Tibial artery (tissue), 4 donors: ENCODE measurements at regions not wholly inside any gene's neighbourhood (a gene's known extent, or its start where the extent isn't known, plus 50 kb on each side); places are given as distances from the start of the nearest gene placed in this dataset.

Source experiments
- DNase-seq, 2 donors: peaks; one replicate each; pipeline ENCODE4 v3.0.0-alpha.2; 2019
- H3K27ac ChIP-seq, 2 donors: fragments of 200-600 bp; sonication (generic) in 1 of 2; 1 replicate in 1 of 2; 2 replicates in 1 of 2; pipeline ENCODE4 v1.5.1; 2018 to 2019; ENCODE audit warnings: mild to moderate bottlenecking in 1 of 2
- H3K27me3 ChIP-seq, 2 donors: fragments of 200-600 bp; sonication (generic) in 1 of 2; one replicate each; pipeline versions ENCODE4 v1.5.1 to v1.6.0; 2016 to 2019
- H3K36me3 ChIP-seq, 3 donors: fragments of 200-600 bp; sonication (generic) in 2 of 3; one replicate each; pipeline ENCODE4 v1.5.1; 2016 to 2019; ENCODE audit warnings: mild to moderate bottlenecking in 2 of 3
- H3K4me1 ChIP-seq, 4 donors: fragments of 200-600 bp; sonication (generic) in 2 of 4; 1 replicate in 3 of 4; 2 replicates in 1 of 4; pipeline ENCODE4 v1.5.1; 2016 to 2019
- H3K4me3 ChIP-seq, 2 donors: fragments of 200-600 bp; sonication (generic) in 1 of 2; 1 replicate in 1 of 2; 2 replicates in 1 of 2; pipeline ENCODE4 v1.5.1; 2018 to 2019; ENCODE audit warnings: mild to moderate bottlenecking in 2 of 2
- H3K9me3 ChIP-seq, 3 donors: fragments of 200-600 bp; sonication (generic) in 1 of 3; one replicate each; pipeline ENCODE4 v1.5.1; 2016 to 2019
- intact Hi-C: fragments of 100-400 bp; cut with DNase I; formaldehyde crosslinking; loops from one replicate; pipeline ENCODE4 v1.15.0; 2023; ENCODE audit warnings: low total_unique reads
- TF ChIP-seq, protein P1 (sequence below), 2 experiments: fragments of 200-600 bp in 1 of 2; fragments of 450-650 bp in 1 of 2; IDR thresholded peaks; one replicate each; pipeline ENCODE4 v1.5.1; 2017 to 2019; ENCODE audit warnings: antibody characterized with exemption in 2 of 2, mild to moderate bottlenecking in 1 of 2, moderate library complexity in 1 of 2

DNA sequence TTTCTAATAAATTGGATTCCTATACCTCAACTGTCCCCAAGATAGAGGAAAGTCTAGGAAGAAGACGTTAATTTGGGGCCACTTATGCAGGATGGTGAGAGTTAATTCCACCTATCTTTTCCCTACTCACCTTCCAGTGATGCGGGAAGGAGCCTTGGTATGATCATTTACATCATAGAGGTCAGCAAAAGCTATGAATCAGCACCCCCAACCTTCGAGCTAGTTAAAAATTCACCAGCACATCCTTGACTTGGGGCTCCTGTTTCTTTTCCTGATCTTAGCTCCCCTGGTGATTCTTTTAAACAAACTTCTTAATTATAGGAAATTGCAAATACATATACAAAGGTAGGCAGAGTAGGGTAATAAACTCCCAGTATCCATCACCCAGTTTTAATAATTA is 366.6 kb downstream of the SOX2 start:
- no peak overlapping the region for H3K27ac ChIP-seq
- no peaks in the 10 kb centered on the region for H3K9me3 ChIP-seq
- no peak for DNase-seq
- TF ChIP-seq, protein P1, sequence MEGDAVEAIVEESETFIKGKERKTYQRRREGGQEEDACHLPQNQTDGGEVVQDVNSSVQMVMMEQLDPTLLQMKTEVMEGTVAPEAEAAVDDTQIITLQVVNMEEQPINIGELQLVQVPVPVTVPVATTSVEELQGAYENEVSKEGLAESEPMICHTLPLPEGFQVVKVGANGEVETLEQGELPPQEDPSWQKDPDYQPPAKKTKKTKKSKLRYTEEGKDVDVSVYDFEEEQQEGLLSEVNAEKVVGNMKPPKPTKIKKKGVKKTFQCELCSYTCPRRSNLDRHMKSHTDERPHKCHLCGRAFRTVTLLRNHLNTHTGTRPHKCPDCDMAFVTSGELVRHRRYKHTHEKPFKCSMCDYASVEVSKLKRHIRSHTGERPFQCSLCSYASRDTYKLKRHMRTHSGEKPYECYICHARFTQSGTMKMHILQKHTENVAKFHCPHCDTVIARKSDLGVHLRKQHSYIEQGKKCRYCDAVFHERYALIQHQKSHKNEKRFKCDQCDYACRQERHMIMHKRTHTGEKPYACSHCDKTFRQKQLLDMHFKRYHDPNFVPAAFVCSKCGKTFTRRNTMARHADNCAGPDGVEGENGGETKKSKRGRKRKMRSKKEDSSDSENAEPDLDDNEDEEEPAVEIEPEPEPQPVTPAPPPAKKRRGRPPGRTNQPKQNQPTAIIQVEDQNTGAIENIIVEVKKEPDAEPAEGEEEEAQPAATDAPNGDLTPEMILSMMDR (IDR thresholded peaks at IDR 0.05), result no peak
- H3K4me3 ChIP-seq, result no peak overlapping the region
- no peaks in the 10 kb centered on the region for H3K27me3 ChIP-seq
- no peaks in the 10 kb centered on the region for H3K4me1 ChIP-seq
- intact Hi-C loops, result no loop called here
- no peaks in the 10 kb centered on the region for H3K36me3 ChIP-seq

DNA sequence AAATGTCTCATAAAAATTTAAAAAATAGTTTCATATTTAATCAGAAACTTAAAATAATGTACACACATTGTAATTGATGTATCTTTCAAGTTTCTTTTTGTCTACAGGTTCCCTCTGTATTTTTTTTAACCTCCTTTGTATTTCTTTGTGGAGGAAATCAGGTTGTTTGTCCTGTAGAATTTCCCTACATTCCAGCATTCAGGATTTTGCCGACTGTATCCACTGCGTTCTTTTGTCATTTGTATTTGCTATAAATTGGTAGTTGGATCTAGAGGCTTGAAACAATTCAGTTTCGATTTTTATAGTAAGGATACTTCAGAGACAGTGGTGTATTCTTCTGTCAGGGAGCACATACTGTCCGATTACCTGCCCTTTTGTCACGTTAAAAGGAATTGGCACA is 367.2 kb downstream of the SOX2 start:
- intact Hi-C loops, result no loop called here
- Histone ChIP-seq H3K4me3 (no peak overlapping the region), H3K4me1 (no peaks in the 10 kb centered on the region), H3K27ac (no peak overlapping the region), H3K36me3 (no peaks in the 10 kb centered on the region), H3K9me3 (no peaks in the 10 kb centered on the region), H3K27me3 (no peaks in the 10 kb centered on the region)
- TF ChIP-seq, protein P1 (IDR thresholded peaks at IDR 0.05), result no peak
- no peak for DNase-seq

DNA sequence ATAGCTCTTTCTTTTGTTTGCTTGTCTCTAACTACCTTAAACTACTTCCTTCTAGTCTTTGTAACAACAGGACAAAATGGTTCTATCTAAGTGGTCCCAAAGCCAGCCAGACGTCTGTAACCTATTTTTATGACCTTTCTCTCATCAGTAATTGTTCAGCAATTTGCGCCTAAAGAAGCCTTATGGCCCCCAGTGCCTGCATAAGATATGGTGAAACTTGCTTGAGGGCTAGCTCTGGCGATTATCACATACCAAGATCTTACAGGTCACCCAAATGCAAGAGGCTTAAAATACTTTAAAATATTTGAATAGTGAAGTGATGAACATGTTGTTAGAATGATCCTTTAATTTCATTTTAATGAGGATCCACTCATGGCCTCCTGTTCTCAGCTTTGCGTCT is 369.4 kb downstream of the SOX2 start:
- no peak overlapping the region for H3K4me3 ChIP-seq
- TF ChIP-seq, protein P1 (IDR thresholded peaks at IDR 0.05), result no peak
- H3K9me3 ChIP-seq, result no peaks in the 10 kb centered on the region
- H3K27ac ChIP-seq, result no peak overlapping the region
- no peaks in the 10 kb centered on the region for H3K4me1 ChIP-seq
- no peak for DNase-seq
- H3K27me3 ChIP-seq, result no peaks in the 10 kb centered on the region
- no peaks in the 10 kb centered on the region for H3K36me3 ChIP-seq
- intact Hi-C loops, result no loop called here

DNA sequence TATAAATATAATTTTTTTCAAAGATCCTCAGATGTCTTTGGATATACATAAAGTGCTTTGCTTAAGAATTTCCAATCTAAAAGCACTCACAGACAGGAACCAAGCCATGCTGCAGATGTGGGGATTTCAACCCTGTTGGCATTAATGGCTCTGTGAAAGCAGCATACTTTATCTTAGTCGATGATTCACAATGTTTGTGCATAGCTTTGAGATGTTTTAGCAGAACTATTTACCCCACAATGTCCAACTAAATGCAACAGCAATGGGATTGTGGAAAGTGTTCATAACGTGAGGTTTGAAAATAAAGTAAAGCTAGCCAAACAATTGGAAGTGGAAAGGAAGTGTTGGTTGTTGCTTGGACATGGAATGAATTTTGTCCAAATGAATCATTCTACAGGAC is 371.4 kb downstream of the SOX2 start:
- Histone ChIP-seq H3K4me1 (no peaks in the 10 kb centered on the region), H3K27me3 (no peaks in the 10 kb centered on the region), H3K27ac (no peak overlapping the region), H3K9me3 (no peaks in the 10 kb centered on the region), H3K4me3 (no peak overlapping the region), H3K36me3 (no peaks in the 10 kb centered on the region)
- intact Hi-C loops, result no loop called here
- DNase-seq, result no peak
- TF ChIP-seq, protein P1 (IDR thresholded peaks at IDR 0.05), result no peak

DNA sequence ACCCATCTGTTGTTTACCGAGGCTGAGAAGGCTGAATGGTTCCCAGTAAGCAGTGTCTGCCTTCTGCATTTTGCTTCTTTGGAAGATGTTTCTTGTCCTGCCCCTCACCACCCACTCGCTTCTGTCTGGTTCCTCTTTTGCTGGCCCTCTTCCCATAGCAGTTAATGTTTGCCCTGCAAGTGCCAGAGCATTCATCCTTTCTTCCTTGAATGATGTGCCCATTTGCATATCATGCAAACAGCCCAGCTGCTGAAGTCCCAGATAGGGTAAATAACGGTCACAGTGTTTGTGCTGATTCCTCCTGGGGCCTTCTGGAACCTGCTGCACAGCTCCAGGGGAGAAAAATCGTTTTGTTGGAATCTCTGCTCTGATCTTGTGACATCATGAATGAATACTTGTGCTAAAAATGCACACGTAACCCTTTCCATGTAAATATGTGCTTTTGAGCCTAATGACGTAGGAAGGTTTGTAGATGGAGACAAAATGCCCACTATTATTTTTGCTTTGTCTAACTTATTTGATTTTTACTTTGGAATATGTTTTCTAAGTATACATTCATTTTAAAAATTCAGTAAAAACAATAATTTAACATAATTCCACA is 381.0 kb downstream of the SOX2 start:
- no peak overlapping the region for H3K27ac ChIP-seq
- TF ChIP-seq, protein P1 (IDR thresholded peaks at IDR 0.05), result no peak

DNA sequence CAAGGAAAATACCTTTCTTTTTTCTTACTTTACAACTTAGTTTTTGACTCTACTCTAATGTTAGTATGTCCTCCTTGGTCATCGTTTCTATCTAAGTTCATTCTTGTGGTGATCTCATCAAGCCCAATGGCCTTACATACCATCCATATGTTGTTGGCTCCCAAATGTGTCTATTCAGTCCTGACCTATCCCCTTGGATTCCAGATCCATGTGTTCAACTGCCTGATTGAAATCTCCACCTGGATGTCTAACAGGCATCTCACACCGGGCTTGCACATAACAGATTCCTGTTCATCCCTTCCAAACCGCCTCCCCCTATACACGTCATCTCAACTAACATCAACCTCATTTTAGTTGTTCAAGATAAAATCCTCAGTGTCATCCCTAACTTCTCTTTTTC is 382.6 kb downstream of the SOX2 start:
- Histone ChIP-seq H3K27me3 (no peaks in the 10 kb centered on the region), H3K27ac (no peak overlapping the region), H3K9me3 (no peaks in the 10 kb centered on the region), H3K4me3 (no peak overlapping the region), H3K4me1 (no peaks in the 10 kb centered on the region), H3K36me3 (no peaks in the 10 kb centered on the region)
- TF ChIP-seq, protein P1 (IDR thresholded peaks at IDR 0.05), result no peak
- intact Hi-C loops, result no loop called here
- DNase-seq, result no peak

More for the DNA sequence above, 381.0 kb downstream of the SOX2 start:
- Histone ChIP-seq H3K4me1 (no peaks in the 10 kb centered on the region), H3K36me3 (no peaks in the 10 kb centered on the region), H3K4me3 (no peak overlapping the region), H3K27me3 (no peaks in the 10 kb centered on the region), H3K9me3 (no peaks in the 10 kb centered on the region)
- intact Hi-C loops, result no loop called here
- no peak for DNase-seq
